ENCODE measurements at regions not wholly inside any gene's neighbourhood (a gene's known extent, or its start where the extent isn't known, plus 50 kb on each side); places are given as distances from the start of the nearest gene placed in this dataset.

GRCh38 chr7:51457079-51457478, 140.5 kb upstream of the COBL start:
- TF ChIP-seq, protein P1, sequence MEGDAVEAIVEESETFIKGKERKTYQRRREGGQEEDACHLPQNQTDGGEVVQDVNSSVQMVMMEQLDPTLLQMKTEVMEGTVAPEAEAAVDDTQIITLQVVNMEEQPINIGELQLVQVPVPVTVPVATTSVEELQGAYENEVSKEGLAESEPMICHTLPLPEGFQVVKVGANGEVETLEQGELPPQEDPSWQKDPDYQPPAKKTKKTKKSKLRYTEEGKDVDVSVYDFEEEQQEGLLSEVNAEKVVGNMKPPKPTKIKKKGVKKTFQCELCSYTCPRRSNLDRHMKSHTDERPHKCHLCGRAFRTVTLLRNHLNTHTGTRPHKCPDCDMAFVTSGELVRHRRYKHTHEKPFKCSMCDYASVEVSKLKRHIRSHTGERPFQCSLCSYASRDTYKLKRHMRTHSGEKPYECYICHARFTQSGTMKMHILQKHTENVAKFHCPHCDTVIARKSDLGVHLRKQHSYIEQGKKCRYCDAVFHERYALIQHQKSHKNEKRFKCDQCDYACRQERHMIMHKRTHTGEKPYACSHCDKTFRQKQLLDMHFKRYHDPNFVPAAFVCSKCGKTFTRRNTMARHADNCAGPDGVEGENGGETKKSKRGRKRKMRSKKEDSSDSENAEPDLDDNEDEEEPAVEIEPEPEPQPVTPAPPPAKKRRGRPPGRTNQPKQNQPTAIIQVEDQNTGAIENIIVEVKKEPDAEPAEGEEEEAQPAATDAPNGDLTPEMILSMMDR (IDR thresholded peaks at IDR 0.05): no peak
- TF ChIP-seq POLR2A (IDR thresholded peaks at IDR 0.05): no peak

Data from thyroid gland (tissue), 4 donors.